ENCODE measurements at regions not wholly inside any gene's neighbourhood (a gene's known extent, or its start where the extent isn't known, plus 50 kb on each side); places are given as distances from the start of the nearest gene placed in this dataset.

DNA sequence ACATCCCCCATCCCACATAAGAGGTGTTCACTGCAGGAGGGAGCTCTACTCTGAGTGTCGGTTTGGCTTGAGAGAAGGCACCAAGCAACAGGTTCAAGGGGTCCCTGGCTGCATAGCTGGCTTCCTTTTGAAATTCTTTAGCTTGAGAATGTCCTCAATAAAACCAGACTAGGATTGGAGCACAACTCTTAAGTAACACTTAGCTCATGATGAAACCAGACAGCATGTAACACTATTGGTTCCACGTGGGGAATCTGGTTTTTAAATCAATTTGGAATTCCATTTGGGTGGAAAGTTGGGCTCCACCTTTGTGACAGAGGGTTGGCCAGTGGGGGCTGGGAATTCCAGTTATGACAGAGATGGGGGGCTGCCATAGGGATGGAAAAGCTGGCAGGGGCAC is 281.2 kb downstream of the TLE3 start:
- no peak overlapping the region for H2AFZ ChIP-seq (ENCODE audit: low read length)
- no peaks in the 10 kb centered on the region for H3K27me3 ChIP-seq (ENCODE audit: low read length)
- no peak for DNase-seq
- H3K79me2 ChIP-seq (ENCODE audit: low read length) = no peaks in the 10 kb centered on the region
- H3K9ac ChIP-seq (ENCODE audit: low read length) = no peak overlapping the region
- H4K20me1 ChIP-seq (ENCODE audit: insufficient read depth, low read depth, low read length) = no peaks in the 10 kb centered on the region
- no peak overlapping the region for H3K4me3 ChIP-seq (ENCODE audit: low read length)
- no peaks in the 10 kb centered on the region for H3K36me3 ChIP-seq (ENCODE audit: insufficient read depth, low read length)
- no peak overlapping the region for H3K27ac ChIP-seq (ENCODE audit: low read length)
- H3K9me2 ChIP-seq (replicated peaks; ENCODE audit: insufficient read depth, low read length) = no peaks in the 10 kb centered on the region
- H3K4me1 ChIP-seq (ENCODE audit: low read length) = peaks cover 8% of the 10 kb centered on the region
- no peak overlapping the region for H3K4me2 ChIP-seq (ENCODE audit: low read depth, low read length, poor library complexity, severe bottlenecking)
- no peaks in the 10 kb centered on the region for H3K9me3 ChIP-seq (ENCODE audit: low read length)

DNA sequence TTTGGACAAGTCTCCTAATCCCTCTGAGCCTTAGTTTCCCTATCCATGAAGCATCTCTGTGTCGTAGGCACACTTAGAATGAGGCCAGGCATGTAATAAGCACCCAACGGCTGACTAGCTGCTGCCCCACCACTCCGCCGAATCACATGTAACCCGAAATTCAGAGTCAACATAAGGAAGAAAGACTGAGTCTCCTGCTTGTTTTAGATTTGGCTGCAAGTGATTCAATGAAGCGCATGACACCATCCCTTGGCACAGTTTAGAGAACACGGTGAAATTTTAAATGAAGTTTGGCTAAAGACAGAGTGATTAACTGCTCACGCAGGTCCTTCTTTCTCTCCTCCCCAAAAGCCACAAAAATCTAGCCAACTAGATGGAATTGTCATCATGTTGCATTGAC is 279.2 kb downstream of the TLE3 start:
- Histone ChIP-seq H3K4me1 (ENCODE audit: low read length) (peaks cover 13% of the 10 kb centered on the region), H4K20me1 (ENCODE audit: insufficient read depth, low read depth, low read length) (no peaks in the 10 kb centered on the region), H3K4me3 (ENCODE audit: low read length) (no peak overlapping the region), H3K9me2 (replicated peaks; ENCODE audit: insufficient read depth, low read length) (no peaks in the 10 kb centered on the region), H3K79me2 (ENCODE audit: low read length) (no peaks in the 10 kb centered on the region), H3K27ac (ENCODE audit: low read length) (no peak overlapping the region), H3K4me2 (ENCODE audit: low read depth, low read length, poor library complexity, severe bottlenecking) (no peak overlapping the region), H3K9ac (ENCODE audit: low read length) (no peak overlapping the region), H2AFZ (ENCODE audit: low read length) (no peak overlapping the region), H3K27me3 (ENCODE audit: low read length) (no peaks in the 10 kb centered on the region), H3K36me3 (ENCODE audit: insufficient read depth, low read length) (no peaks in the 10 kb centered on the region), H3K9me3 (ENCODE audit: low read length) (no peaks in the 10 kb centered on the region)
- DNase-seq = no peak

DNA sequence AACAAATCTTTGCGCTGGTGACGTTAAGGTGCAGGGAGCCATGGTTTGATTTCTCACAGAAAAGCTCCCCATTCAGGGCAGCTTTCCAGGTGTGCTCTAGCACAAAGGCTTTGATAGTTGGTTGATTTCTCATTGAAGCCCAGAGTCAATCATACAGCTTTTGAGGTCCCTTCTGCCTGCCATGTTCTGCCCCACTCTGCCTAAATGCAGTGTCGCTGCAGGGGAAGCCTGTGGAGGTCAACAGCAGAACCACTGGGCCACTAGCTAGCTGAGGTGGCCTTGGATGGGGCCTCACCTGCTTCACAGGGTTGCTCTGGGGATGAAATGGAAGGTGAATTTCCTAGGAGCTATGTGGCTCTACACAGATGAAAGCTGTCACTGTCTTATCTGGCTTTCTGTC is 278.3 kb downstream of the TLE3 start:
- no peak for DNase-seq
- no peak overlapping the region for H3K4me2 ChIP-seq (ENCODE audit: low read depth, low read length, poor library complexity, severe bottlenecking)

DNA sequence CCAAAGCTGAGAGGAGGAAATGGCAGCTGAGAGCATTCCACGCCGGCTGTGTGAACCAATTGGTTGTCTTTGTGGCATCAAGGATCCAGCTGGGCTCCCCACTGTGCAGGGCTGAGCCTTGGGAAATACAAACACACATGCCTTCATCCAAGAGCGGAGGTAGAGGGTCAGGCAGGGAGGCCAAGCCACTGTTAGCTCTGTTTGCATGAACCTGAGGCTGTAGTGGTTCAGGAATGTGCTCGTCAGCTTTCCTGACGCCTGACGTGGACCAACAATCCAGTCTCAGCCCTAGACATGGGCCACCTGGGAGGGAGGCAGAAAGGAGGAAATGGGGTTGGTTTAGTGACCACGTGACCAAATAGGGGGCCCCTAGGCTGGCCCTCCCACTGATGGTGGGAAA is 276.9 kb downstream of the TLE3 start:
- H3K4me3 ChIP-seq (ENCODE audit: low read length) = no peak overlapping the region
- H3K27ac ChIP-seq (ENCODE audit: low read length) = no peak overlapping the region
- H3K9ac ChIP-seq (ENCODE audit: low read length) = no peak overlapping the region
- DNase-seq = no peak
- H3K79me2 ChIP-seq (ENCODE audit: low read length) = no peaks in the 10 kb centered on the region
- H3K9me2 ChIP-seq (replicated peaks; ENCODE audit: insufficient read depth, low read length) = no peaks in the 10 kb centered on the region
- H4K20me1 ChIP-seq (ENCODE audit: insufficient read depth, low read depth, low read length) = no peaks in the 10 kb centered on the region
- no peak overlapping the region for H3K4me2 ChIP-seq (ENCODE audit: low read depth, low read length, poor library complexity, severe bottlenecking)
- H3K27me3 ChIP-seq (ENCODE audit: low read length) = no peaks in the 10 kb centered on the region
- peaks cover 26% of the 10 kb centered on the region for H3K4me1 ChIP-seq (ENCODE audit: low read length)
- no peaks in the 10 kb centered on the region for H3K9me3 ChIP-seq (ENCODE audit: low read length)
- H2AFZ ChIP-seq (ENCODE audit: low read length) = no peak overlapping the region
- no peaks in the 10 kb centered on the region for H3K36me3 ChIP-seq (ENCODE audit: insufficient read depth, low read length)

More for the DNA sequence above, 278.3 kb downstream of the TLE3 start:
- Histone ChIP-seq H3K9me2 (replicated peaks; ENCODE audit: insufficient read depth, low read length) (no peaks in the 10 kb centered on the region), H3K4me3 (ENCODE audit: low read length) (no peak overlapping the region), H3K36me3 (ENCODE audit: insufficient read depth, low read length) (no peaks in the 10 kb centered on the region), H3K27ac (ENCODE audit: low read length) (no peak overlapping the region), H3K9me3 (ENCODE audit: low read length) (no peaks in the 10 kb centered on the region), H3K27me3 (ENCODE audit: low read length) (no peaks in the 10 kb centered on the region), H3K9ac (ENCODE audit: low read length) (no peak overlapping the region), H4K20me1 (ENCODE audit: insufficient read depth, low read depth, low read length) (no peaks in the 10 kb centered on the region), H2AFZ (ENCODE audit: low read length) (no peak overlapping the region), H3K4me1 (ENCODE audit: low read length) (peaks cover 20% of the 10 kb centered on the region), H3K79me2 (ENCODE audit: low read length) (no peaks in the 10 kb centered on the region)

DNA sequence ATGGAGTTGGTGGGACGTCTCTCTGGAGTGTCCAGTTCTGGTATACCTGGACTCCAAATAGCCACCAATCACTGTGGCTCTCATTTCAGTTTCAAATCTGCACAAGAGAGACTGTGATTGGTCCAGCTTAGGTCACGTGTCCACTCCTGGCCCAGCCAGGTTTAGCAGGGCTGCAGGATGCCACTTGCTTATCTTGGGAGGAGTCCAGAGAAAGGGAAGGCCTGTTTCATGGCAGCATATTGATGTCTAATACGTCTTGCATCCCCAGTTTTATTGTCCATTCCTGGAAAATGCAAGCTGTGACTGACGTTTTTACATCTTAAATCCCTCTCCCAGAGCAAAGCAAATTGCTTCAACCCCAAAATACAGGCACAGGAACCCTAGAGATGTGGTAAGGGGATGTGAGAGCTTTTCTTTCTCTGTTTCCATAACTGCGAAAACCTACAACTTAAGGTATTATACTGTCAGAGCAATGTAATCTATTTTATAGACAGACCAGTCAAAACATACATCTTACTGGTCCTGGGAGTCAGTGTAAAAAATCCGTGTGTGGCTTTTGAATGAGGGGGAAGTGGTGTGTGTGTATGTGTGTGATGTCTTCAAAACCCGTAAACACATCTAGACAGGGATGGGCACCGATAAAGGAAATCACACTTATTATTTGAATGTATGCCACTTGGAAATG is 274.4 kb downstream of the TLE3 start:
- Histone ChIP-seq H3K27me3 (ENCODE audit: low read length) (no peaks in the 10 kb centered on the region), H3K4me3 (ENCODE audit: low read length) (no peak overlapping the region), H3K79me2 (ENCODE audit: low read length) (no peaks in the 10 kb centered on the region), H3K9ac (ENCODE audit: low read length) (no peak overlapping the region), H3K36me3 (ENCODE audit: insufficient read depth, low read length) (no peaks in the 10 kb centered on the region), H3K4me1 (ENCODE audit: low read length) (peaks cover 36% of the 10 kb centered on the region), H2AFZ (ENCODE audit: low read length) (0 out of 2 replicates have a peak overlapping the region, but pooled peaks have one; percentile 25), H3K4me2 (ENCODE audit: low read depth, low read length, poor library complexity, severe bottlenecking) (no peak overlapping the region), H3K9me3 (ENCODE audit: low read length) (no peaks in the 10 kb centered on the region), H3K9me2 (replicated peaks; ENCODE audit: insufficient read depth, low read length) (no peaks in the 10 kb centered on the region), H4K20me1 (ENCODE audit: insufficient read depth, low read depth, low read length) (no peaks in the 10 kb centered on the region), H3K27ac (ENCODE audit: low read length) (no peak overlapping the region)
- DNase-seq = peak; percentile 78

DNA sequence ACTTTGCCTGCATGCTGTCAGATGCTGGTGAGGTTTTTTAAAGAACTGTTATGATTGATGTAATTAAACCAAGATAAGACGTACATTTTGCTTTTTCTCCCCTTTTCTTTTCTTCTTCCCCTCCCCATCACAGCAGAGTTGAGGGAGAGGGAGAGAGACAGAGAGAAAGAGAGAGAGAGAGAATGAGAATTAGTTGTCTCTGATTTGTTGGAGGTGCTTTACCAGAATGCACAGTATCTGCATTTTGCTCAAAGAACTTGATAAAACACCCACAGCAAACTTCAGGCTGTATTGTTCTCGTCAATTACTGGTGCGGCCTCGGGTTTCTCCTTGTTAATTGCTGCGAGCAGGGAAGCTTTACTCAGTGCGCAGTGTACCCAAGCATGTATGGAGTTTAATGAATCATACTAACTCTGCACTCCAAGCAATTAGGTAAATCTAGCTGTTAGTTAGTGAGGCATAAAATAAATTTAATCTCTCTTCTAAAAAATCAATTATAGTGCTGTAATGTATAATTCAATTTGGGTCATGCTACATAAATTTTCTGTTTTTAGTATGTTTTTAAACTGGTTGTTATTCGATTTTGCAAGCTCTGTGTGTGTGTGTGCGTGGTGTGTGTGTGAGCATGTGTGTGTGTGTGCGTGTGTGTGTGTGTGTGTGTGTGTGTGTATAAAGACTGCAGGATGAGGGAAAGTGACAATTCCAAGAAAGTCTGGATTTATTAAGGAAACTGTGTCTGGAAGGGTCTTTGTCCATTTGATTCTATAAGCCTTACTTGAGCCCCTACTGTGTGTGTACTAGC is 273.4 kb downstream of the TLE3 start:
- Histone ChIP-seq H3K4me1 (ENCODE audit: low read length) (peaks cover 36% of the 10 kb centered on the region), H3K79me2 (ENCODE audit: low read length) (no peaks in the 10 kb centered on the region), H2AFZ (ENCODE audit: low read length) (no peak overlapping the region), H4K20me1 (ENCODE audit: insufficient read depth, low read depth, low read length) (no peaks in the 10 kb centered on the region), H3K27me3 (ENCODE audit: low read length) (no peaks in the 10 kb centered on the region), H3K9me3 (ENCODE audit: low read length) (no peaks in the 10 kb centered on the region), H3K4me3 (ENCODE audit: low read length) (no peak overlapping the region), H3K27ac (ENCODE audit: low read length) (no peak overlapping the region), H3K4me2 (ENCODE audit: low read depth, low read length, poor library complexity, severe bottlenecking) (no peak overlapping the region), H3K9me2 (replicated peaks; ENCODE audit: insufficient read depth, low read length) (no peaks in the 10 kb centered on the region), H3K9ac (ENCODE audit: low read length) (no peak overlapping the region), H3K36me3 (ENCODE audit: insufficient read depth, low read length) (no peaks in the 10 kb centered on the region)
- DNase-seq = no peak

DNA sequence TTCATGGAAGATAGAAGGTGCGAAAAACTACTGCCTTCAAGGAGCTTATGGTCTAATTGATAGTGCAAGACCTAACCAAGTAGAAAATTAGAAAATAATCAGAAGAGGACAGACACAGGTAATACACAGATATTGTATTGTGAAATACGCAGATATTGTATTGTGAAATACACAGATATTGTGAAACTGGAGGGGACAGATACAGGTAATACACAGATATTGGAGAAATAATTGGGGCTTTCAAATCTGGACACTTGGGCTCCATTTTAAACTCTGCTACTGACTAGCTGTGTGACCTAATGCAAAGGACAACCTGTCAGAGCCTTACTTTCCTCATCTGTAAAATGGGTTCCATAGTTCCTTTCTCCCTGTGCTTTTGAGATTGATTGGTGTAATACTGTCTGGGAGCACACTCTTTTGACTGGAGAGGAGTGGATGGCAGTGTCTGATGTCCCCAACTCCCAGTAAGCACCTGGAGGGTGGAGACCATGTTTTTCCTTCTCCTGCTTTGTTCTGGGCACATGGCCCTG is 272.8 kb downstream of the TLE3 start:
- Histone ChIP-seq H2AFZ (ENCODE audit: low read length) (no peak overlapping the region), H3K9me2 (replicated peaks; ENCODE audit: insufficient read depth, low read length) (no peaks in the 10 kb centered on the region), H3K9ac (ENCODE audit: low read length) (no peak overlapping the region), H3K27ac (ENCODE audit: low read length) (no peak overlapping the region), H3K9me3 (ENCODE audit: low read length) (no peaks in the 10 kb centered on the region), H4K20me1 (ENCODE audit: insufficient read depth, low read depth, low read length) (no peaks in the 10 kb centered on the region), H3K4me3 (ENCODE audit: low read length) (no peak overlapping the region), H3K4me1 (ENCODE audit: low read length) (peaks cover 36% of the 10 kb centered on the region), H3K79me2 (ENCODE audit: low read length) (no peaks in the 10 kb centered on the region), H3K4me2 (ENCODE audit: low read depth, low read length, poor library complexity, severe bottlenecking) (no peak overlapping the region), H3K36me3 (ENCODE audit: insufficient read depth, low read length) (no peaks in the 10 kb centered on the region), H3K27me3 (ENCODE audit: low read length) (no peaks in the 10 kb centered on the region)
- DNase-seq = no peak

DNA sequence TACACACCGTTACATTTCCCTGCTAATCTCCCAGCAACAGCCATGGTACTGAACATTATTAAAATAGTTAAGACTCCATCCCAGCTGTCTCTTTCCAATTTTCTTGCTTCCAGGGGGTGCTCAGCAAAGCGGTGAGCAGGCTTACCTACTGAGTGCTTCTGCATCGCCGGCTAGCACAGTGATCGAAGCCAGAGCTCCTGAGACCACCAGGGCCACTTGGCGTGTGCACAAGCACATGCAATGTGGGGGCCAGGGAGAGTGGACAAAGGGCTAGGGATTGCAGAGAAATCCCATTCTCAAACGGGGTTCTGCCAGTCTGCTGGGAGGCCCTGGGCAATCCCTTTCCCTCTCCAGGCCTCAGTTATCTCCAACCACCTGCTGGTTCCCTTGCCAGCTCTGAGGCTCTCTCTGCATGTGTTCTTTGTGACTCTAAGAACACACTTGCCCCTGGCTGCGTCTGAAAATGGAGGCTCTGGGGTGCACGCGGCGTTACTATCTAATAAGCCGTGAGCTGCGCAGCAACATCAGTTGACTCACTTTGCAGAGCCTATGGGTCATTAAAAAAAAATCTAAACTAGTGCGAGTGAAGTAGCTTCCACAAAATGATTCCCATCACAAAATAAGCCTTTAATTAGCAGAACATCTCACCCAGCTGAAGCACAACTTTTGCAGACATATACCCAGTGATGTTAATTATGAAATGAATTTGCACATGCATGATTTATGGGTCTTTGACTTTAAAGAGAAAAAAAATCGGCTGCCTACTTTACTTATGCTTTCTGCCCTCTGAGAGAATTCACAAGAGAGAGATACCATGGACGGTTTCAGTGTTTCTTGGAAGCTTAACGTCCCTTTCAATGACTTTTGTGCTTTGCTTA is 271.5 kb downstream of the TLE3 start:
- Histone ChIP-seq H2AFZ (ENCODE audit: low read length) (no peak overlapping the region), H3K9me2 (replicated peaks; ENCODE audit: insufficient read depth, low read length) (no peaks in the 10 kb centered on the region)

More for the DNA sequence above, 271.5 kb downstream of the TLE3 start:
- Histone ChIP-seq H3K79me2 (ENCODE audit: low read length) (no peaks in the 10 kb centered on the region), H3K27ac (ENCODE audit: low read length) (no peak overlapping the region), H4K20me1 (ENCODE audit: insufficient read depth, low read depth, low read length) (no peaks in the 10 kb centered on the region), H3K4me2 (ENCODE audit: low read depth, low read length, poor library complexity, severe bottlenecking) (no peak overlapping the region), H3K9me3 (ENCODE audit: low read length) (no peaks in the 10 kb centered on the region), H3K36me3 (ENCODE audit: insufficient read depth, low read length) (no peaks in the 10 kb centered on the region), H3K4me1 (ENCODE audit: low read length) (peaks cover 36% of the 10 kb centered on the region), H3K4me3 (ENCODE audit: low read length) (no peak overlapping the region), H3K27me3 (ENCODE audit: low read length) (no peaks in the 10 kb centered on the region), H3K9ac (ENCODE audit: low read length) (no peak overlapping the region)
- DNase-seq = no peak

All from Karpas-422 (cell line).